Liver (tissue), 8 donors: ENCODE measurements at regions not wholly inside any gene's neighbourhood (a gene's known extent, or its start where the extent isn't known, plus 50 kb on each side); places are given as distances from the start of the nearest gene placed in this dataset.

ENCODE experiments used
- DNase-seq: peaks from one replicate; pipeline ENCODE4 v3.0.0-alpha.2; 2017; ENCODE audit warnings: low spot score
- H3K27ac ChIP-seq, 2 donors: one replicate each; pipeline ENCODE4 v1.7.0; 2013; ENCODE audit warnings: inconsistent platforms in 2 of 2, low read length in 2 of 2, control low read depth in 1 of 2, low read depth in 1 of 2, mild to moderate bottlenecking in 1 of 2
- H3K27me3 ChIP-seq, 4 donors: one replicate each; pipeline versions ENCODE4 v1.6.1 to v1.7.0; 2013; ENCODE audit warnings: low read length in 3 of 4, inconsistent platforms in 1 of 4, mild to moderate bottlenecking in 1 of 4, moderate library complexity in 1 of 4; ENCODE audit not compliant: control insufficient read depth in 4 of 4, insufficient read depth in 4 of 4
- H3K36me3 ChIP-seq, 4 donors: one replicate each; pipeline versions ENCODE4 v1.6.1 to v1.7.0; 2013; ENCODE audit warnings: low read length in 3 of 4, mild to moderate bottlenecking in 3 of 4, low read depth in 1 of 4, moderate library complexity in 1 of 4; ENCODE audit not compliant: control insufficient read depth in 4 of 4, insufficient read depth in 3 of 4
- H3K4me1 ChIP-seq, 4 donors: one replicate each; pipeline versions ENCODE4 v1.6.1 to v1.7.0; 2013; ENCODE audit warnings: low read length in 3 of 4, mild to moderate bottlenecking in 3 of 4, moderate library complexity in 1 of 4; ENCODE audit not compliant: control insufficient read depth in 4 of 4, insufficient read depth in 4 of 4
- H3K4me3 ChIP-seq, 3 donors: one replicate each; pipeline versions ENCODE4 v1.6.1 to v1.7.0; 2013; ENCODE audit warnings: low read length in 3 of 3, control low read depth in 1 of 3, low read depth in 1 of 3, mild to moderate bottlenecking in 1 of 3
- H3K9ac ChIP-seq, 2 donors: one replicate each; pipeline ENCODE4 v1.7.0; 2013; ENCODE audit warnings: low read length in 2 of 2, mild to moderate bottlenecking in 2 of 2, moderate library complexity in 2 of 2, control low read depth in 1 of 2, low read depth in 1 of 2
- H3K9me3 ChIP-seq, 4 donors: one replicate each; pipeline versions ENCODE4 v1.6.1 to v1.7.0; 2013; ENCODE audit warnings: low read length in 3 of 4; ENCODE audit not compliant: control insufficient read depth in 4 of 4
- ATF3 ChIP-seq: IDR thresholded peaks from 2 replicates; pipeline ENCODE4 v1.6.1; 2016; ENCODE audit warnings: antibody characterized with exemption
- CTCF ChIP-seq: fragments of 150-350 bp; IDR thresholded peaks from 2 replicates; pipeline ENCODE4 v1.5.1; 2017; ENCODE audit warnings: improper control_type of control experiment, low read depth, low read length; ENCODE audit not compliant: missing input control
- EGR1 ChIP-seq, 2 donors: IDR thresholded peaks; 2 replicates each; pipeline ENCODE4 v1.6.1; 2016 to 2018; ENCODE audit warnings: antibody characterized with exemption in 2 of 2, low read depth in 2 of 2
- FOXA1 ChIP-seq: IDR thresholded peaks from 2 replicates; pipeline ENCODE4 v1.6.1; 2016; ENCODE audit warnings: antibody characterized with exemption
- FOXA2 ChIP-seq: IDR thresholded peaks from 2 replicates; pipeline ENCODE4 v1.6.1; 2016; ENCODE audit warnings: antibody characterized with exemption
- GABPA ChIP-seq, 2 donors: IDR thresholded peaks in 1 of 2; conservative IDR thresholded peaks in 1 of 2; 2 replicates each; pipeline ENCODE4 v1.6.1; 2016; ENCODE audit warnings: antibody characterized with exemption in 2 of 2, mild to moderate bottlenecking in 1 of 2, moderate library complexity in 1 of 2
- HNF4G ChIP-seq: IDR thresholded peaks from 2 replicates; pipeline ENCODE4 v1.6.1; 2016; ENCODE audit warnings: antibody characterized with exemption
- JUND ChIP-seq, 2 donors: IDR thresholded peaks; 2 replicates each; pipeline ENCODE4 v1.6.1; 2016; ENCODE audit warnings: antibody characterized with exemption in 2 of 2
- MAX ChIP-seq: IDR thresholded peaks from 2 replicates; pipeline ENCODE4 v1.6.1; 2016; ENCODE audit warnings: antibody characterized with exemption
- NR2F2 ChIP-seq: IDR thresholded peaks from 2 replicates; pipeline ENCODE4 v1.6.1; 2016; ENCODE audit warnings: antibody characterized with exemption
- RXRA ChIP-seq, 2 donors: IDR thresholded peaks; 2 replicates each; pipeline ENCODE4 v1.6.1; 2017 to 2018; ENCODE audit warnings: antibody characterized with exemption in 2 of 2, mild to moderate bottlenecking in 1 of 2
- TAF1 ChIP-seq: conservative IDR thresholded peaks from 2 replicates; pipeline ENCODE4 v1.6.1; 2016; ENCODE audit warnings: antibody characterized with exemption, mild to moderate bottlenecking
- YY1 ChIP-seq: IDR thresholded peaks from 2 replicates; pipeline ENCODE4 v1.6.1; 2016; ENCODE audit warnings: antibody characterized with exemption, mild to moderate bottlenecking
- ZBTB33 ChIP-seq: IDR thresholded peaks from 2 replicates; pipeline ENCODE4 v1.6.1; 2016; ENCODE audit warnings: antibody characterized with exemption
- WGBS: extraction: QIAGEN DNeasy Blood & Tissue Kit; methylation state at CpG from one replicate; pipeline ENCODE4 v1.1.7; 2013; 5-methylcytosine and 5-hydroxymethylcytosine counted together
- TF ChIP-seq, protein P1 (sequence below): IDR thresholded peaks from 2 replicates; pipeline ENCODE4 v1.6.1; 2016; ENCODE audit warnings: antibody characterized with exemption, mild to moderate bottlenecking
- donor health status: healthy.
- donor health status: healthy.
- donor health status: healthy.
- donor health status: healthy.
- donor health status: healthy.

DNA sequence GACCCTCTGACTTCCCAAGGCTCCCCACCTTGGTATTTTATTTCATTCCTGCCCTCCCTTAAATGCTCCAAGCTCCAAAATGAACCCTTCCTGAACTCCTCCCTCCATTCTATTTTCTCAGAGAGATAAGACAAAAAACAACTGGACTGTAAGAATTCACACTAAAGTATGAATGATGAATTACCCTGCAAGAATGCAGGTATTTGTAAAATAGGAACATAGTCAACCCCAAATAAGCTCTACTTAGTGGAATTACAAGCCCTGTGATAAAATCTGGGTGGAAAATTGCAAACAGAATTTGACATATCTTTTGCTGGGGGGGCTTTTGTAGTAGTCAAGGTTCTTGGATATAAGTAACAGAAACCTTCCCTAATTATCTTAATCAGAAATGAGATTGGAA, 67.8 kb upstream of the GJA8 start:
- no peak for DNase-seq
- no peaks in the 10 kb centered on the region for H3K4me1 ChIP-seq
- TF ChIP-seq ATF3, result no peak
- no peak for TF ChIP-seq YY1
- TF ChIP-seq GABPA (IDR thresholded peaks at IDR 0.05 in 1 of 2, conservative IDR thresholded peaks at IDR 0.05 in 1 of 2), result no peak
- no peak for TF ChIP-seq FOXA2
- H3K9ac ChIP-seq, result no peak overlapping the region
- H3K27ac ChIP-seq, result no peak overlapping the region
- no peaks in the 10 kb centered on the region for H3K9me3 ChIP-seq
- H3K36me3 ChIP-seq, result no peaks in the 10 kb centered on the region
- H3K27me3 ChIP-seq, result peaks cover 0 to 3% (median 0%) of the 10 kb centered on the region in 4 donors
- no peak overlapping the region for H3K4me3 ChIP-seq

DNA sequence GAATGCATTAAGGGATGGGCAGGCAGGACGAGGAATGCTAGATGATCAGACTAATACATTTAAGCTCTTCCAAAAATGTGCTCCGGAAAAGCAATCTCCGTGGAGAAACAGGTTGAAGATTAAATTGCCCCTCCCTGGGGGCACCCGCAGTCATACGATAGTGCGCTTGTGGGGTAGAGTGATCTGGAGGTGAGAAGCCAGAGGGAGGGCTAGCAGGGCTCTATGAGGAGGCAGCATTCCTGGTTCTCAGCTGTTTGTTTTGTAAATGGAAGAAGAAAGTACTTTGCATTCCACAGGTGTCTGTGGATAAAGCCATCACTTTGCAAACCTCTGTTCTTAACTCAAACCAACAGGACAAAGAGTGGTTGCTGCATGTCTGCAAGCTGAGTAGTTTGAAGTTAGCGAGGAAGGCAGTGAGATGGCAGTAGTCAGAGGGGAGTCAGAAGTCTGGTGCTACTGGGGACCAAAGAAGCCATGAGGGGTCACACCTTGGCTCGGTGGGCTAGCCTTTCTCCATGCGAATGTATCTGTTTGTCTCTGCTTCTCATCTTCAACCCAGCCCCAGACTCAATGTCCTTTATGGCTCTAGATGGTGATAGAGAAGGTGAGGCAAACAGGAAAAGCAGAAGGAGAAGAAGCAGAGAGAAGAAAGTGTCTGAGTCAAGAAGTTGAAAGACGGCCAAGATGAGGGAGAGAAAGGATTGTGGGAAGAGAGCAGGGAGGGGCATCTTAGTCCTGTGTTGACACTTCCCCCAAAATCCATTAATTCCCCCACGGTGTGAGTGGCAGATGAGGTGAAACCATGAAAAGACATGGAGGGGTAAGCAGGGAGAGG, 65.2 kb upstream of the GJA8 start:
- Histone ChIP-seq H3K4me3 (no peak overlapping the region), H3K9me3 (no peaks in the 10 kb centered on the region), H3K27me3 (peaks cover 0 to 3% (median 0%) of the 10 kb centered on the region in 4 donors), H3K27ac (no peak overlapping the region), H3K36me3 (no peaks in the 10 kb centered on the region), H3K4me1 (no peaks in the 10 kb centered on the region), H3K9ac (no peak overlapping the region)
- TF ChIP-seq RXRA (IDR thresholded peaks at IDR 0.05), result no peak
- no peak for TF ChIP-seq GABPA (IDR thresholded peaks at IDR 0.05 in 1 of 2, conservative IDR thresholded peaks at IDR 0.05 in 1 of 2)
- TF ChIP-seq NR2F2, result no peak
- TF ChIP-seq JUND (IDR thresholded peaks at IDR 0.05), result no peak
- no peak for TF ChIP-seq ATF3
- no peak for TF ChIP-seq MAX
- TF ChIP-seq HNF4G, result no peak
- TF ChIP-seq ZBTB33, result no peak
- TF ChIP-seq FOXA2, result no peak
- TF ChIP-seq FOXA1, result no peak
- TF ChIP-seq CTCF, result no peak
- 57% methylated on average over 11 of the region's 11 CpGs for WGBS
- DNase-seq, result no peak

DNA sequence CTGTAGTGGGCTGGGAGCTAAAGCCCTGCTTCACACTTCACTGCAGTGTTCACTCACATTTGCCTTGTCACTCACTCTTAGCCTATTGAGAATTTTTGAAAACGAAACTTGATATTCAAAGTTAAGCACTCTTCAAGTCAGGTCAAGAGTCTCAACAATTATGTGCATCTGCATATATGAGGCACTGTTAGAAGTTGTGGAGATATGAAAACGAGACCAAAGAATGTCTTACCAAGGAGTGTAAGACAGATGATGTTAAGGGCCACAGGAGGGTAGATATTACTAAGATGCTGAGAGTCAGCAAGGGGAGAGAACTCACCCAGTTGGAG, 64.7 kb upstream of the GJA8 start:
- no peak for DNase-seq
- H3K9ac ChIP-seq, result no peak overlapping the region
- H3K4me3 ChIP-seq, result no peak overlapping the region
- 60% methylated on average over 2 of the region's 2 CpGs for WGBS
- TF ChIP-seq FOXA1, result no peak
- TF ChIP-seq RXRA (IDR thresholded peaks at IDR 0.05), result no peak
- TF ChIP-seq GABPA (IDR thresholded peaks at IDR 0.05 in 1 of 2, conservative IDR thresholded peaks at IDR 0.05 in 1 of 2), result no peak
- TF ChIP-seq MAX, result no peak
- TF ChIP-seq JUND (IDR thresholded peaks at IDR 0.05), result no peak
- no peak for TF ChIP-seq CTCF
- no peak for TF ChIP-seq EGR1 (IDR thresholded peaks at IDR 0.05; ENCODE audit: low read depth in 2 of 2)
- TF ChIP-seq FOXA2, result no peak
- TF ChIP-seq, protein P1, sequence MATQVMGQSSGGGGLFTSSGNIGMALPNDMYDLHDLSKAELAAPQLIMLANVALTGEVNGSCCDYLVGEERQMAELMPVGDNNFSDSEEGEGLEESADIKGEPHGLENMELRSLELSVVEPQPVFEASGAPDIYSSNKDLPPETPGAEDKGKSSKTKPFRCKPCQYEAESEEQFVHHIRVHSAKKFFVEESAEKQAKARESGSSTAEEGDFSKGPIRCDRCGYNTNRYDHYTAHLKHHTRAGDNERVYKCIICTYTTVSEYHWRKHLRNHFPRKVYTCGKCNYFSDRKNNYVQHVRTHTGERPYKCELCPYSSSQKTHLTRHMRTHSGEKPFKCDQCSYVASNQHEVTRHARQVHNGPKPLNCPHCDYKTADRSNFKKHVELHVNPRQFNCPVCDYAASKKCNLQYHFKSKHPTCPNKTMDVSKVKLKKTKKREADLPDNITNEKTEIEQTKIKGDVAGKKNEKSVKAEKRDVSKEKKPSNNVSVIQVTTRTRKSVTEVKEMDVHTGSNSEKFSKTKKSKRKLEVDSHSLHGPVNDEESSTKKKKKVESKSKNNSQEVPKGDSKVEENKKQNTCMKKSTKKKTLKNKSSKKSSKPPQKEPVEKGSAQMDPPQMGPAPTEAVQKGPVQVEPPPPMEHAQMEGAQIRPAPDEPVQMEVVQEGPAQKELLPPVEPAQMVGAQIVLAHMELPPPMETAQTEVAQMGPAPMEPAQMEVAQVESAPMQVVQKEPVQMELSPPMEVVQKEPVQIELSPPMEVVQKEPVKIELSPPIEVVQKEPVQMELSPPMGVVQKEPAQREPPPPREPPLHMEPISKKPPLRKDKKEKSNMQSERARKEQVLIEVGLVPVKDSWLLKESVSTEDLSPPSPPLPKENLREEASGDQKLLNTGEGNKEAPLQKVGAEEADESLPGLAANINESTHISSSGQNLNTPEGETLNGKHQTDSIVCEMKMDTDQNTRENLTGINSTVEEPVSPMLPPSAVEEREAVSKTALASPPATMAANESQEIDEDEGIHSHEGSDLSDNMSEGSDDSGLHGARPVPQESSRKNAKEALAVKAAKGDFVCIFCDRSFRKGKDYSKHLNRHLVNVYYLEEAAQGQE, result no peak
- no peak for TF ChIP-seq NR2F2
- no peak for TF ChIP-seq YY1
- TF ChIP-seq TAF1, result no peak
- no peak overlapping the region for H3K27ac ChIP-seq
- H3K4me1 ChIP-seq, result no peaks in the 10 kb centered on the region
- no peaks in the 10 kb centered on the region for H3K36me3 ChIP-seq
- H3K27me3 ChIP-seq, result peaks cover 0 to 3% (median 0%) of the 10 kb centered on the region in 4 donors
- no peaks in the 10 kb centered on the region for H3K9me3 ChIP-seq
